WTC11 (cell line): ENCODE measurements at regions not wholly inside any gene's neighbourhood (a gene's known extent, or its start where the extent isn't known, plus 50 kb on each side); places are given as distances from the start of the nearest gene placed in this dataset.

Source experiments
- ATF1 ChIP-seq: sonication (generic); formaldehyde crosslinking; IDR thresholded peaks from 2 replicates; pipeline ENCODE4 v1.8.1; 2023; ENCODE audit warnings: mild to moderate bottlenecking, moderate library complexity, missing genetic modification reagents
- CTCF ChIP-seq: fragments of 200-600 bp; IDR thresholded peaks from 2 replicates; pipeline ENCODE4 v1.8.0; 2022; ENCODE audit warnings: antibody characterized with exemption
- ESRRA ChIP-seq: sonication (generic); formaldehyde crosslinking; IDR thresholded peaks from 2 replicates; pipeline ENCODE4 v1.8.1; 2022; ENCODE audit warnings: mild to moderate bottlenecking, missing genetic modification reagents, borderline replicate concordance
- NR3C1 ChIP-seq: sonication (generic); formaldehyde crosslinking; conservative IDR thresholded peaks from 2 replicates; pipeline ENCODE4 v1.8.1; 2023; ENCODE audit warnings: low read depth, mild to moderate bottlenecking, missing genetic modification reagents
- ZNF317 ChIP-seq: sonication (generic); formaldehyde crosslinking; IDR thresholded peaks from 2 replicates; pipeline ENCODE4 v1.8.1; 2023; ENCODE audit warnings: low read depth, mild to moderate bottlenecking, moderate library complexity, missing genetic modification reagents, borderline replicate concordance

DNA sequence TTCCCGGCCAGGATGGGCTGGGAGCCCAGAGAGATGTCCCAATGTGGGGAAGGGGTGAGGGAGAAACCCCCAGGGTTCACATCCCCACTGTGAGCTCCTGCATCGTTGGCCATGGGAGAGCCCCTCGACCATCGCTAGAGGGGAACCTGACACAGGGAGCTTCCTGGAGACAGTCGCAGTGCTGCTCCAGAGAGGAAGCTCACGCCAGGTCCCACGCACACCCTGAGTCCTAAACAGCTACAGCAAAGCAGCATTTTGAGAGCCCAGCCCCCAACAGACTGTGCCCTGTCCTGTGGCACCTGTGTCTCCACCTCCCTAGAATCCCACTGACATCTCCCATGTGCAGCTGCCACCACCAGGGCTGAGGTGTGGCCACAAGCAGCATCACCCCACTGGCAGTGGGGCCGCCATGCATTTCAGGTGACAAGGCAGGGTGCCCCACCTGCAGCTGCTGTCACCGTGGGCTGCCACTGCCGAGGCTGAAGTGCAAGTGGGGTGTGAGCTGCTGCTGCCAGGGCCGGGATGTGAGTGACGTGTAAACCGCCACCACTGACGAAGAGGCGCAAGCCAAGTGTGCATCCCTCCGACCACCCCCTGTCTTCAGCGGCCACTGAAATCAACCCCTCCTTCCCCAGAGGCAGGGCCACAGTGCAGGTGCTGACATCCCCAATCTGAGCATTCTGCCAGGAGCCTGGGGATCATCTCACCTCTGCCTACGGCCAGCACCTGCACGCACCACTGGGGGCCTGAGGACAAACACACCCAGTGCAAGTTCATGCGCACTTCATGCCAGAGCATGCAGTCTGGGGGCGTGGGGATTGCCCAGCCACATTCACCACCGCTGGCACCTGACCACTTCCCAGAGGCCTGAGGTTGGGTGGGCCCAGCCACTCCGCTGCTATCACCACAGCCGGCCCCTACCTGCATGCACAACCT lies 467.7 kb upstream of the SALL3 start:
- TF ChIP-seq ZNF317 (no peak), NR3C1 (CRISPR knock-in tag) (no peak), ATF1 (CRISPR knock-in tag) (no peak), CTCF (no peak), ESRRA (CRISPR knock-in tag) (no peak)
